ENCODE measurements at regions not wholly inside any gene's neighbourhood (a gene's known extent, or its start where the extent isn't known, plus 50 kb on each side); places are given as distances from the start of the nearest gene placed in this dataset.

DNA sequence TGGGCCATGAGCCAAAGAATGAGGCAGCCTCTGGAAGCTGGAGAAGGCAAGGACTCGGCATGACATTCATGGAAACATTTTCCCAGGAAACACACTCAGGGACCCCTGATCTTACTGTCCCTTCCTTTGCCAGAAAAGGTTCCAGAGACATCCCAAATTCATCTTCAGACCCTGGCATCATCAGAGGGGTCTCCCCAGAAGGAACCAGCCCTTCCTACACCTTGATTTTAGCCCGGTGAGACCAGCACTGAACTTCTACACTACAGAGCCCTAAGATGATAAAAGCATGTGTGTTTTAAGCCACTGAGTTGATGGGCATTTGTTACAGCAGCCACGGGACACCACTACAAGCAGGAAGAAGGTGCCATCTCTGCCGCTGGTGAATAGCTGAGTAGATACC lies 262.3 kb downstream of the C16orf95 start:
- TF ChIP-seq Cebpa-rat (IDR thresholded peaks at IDR 0.05), result no peak
- H3K4me1 ChIP-seq, result peaks cover 8% of the 10 kb centered on the region
- H3K27ac ChIP-seq, result no peak overlapping the region
- no peaks in the 10 kb centered on the region for H3K27me3 ChIP-seq
- H3K4me3 ChIP-seq, result no peak overlapping the region
- peaks cover 4% of the 10 kb centered on the region; the same call in 1 of the 2 replicates for H3K9me3 ChIP-seq
- H3K36me3 ChIP-seq, result no peaks in the 10 kb centered on the region
- H4K20me1 ChIP-seq, result no peaks in the 10 kb centered on the region
- no peak overlapping the region for H3K4me2 ChIP-seq
- H3K9ac ChIP-seq, result no peak overlapping the region

- Histone ChIP-seq H3K9ac (no peak overlapping the region), H3K4me2 (no peak overlapping the region), H3K9me3 (peaks cover 4% of the 10 kb centered on the region; the same call in 1 of the 2 replicates), H3K27ac (no peak overlapping the region), H4K20me1 (no peaks in the 10 kb centered on the region), H3K4me1 (no peaks in the 10 kb centered on the region), H3K27me3 (no peaks in the 10 kb centered on the region), H3K4me3 (no peak overlapping the region), H3K36me3 (no peaks in the 10 kb centered on the region)
- no peak for TF ChIP-seq Cebpa-rat (IDR thresholded peaks at IDR 0.05)
These were observed 261.1 kb downstream of the C16orf95 start for GRCh38 chr16:87056083-87056482.

GRCh38 chr16:87056551-87056950 lies 260.6 kb downstream of the C16orf95 start:
- Histone ChIP-seq H3K27ac (no peak overlapping the region), H4K20me1 (no peaks in the 10 kb centered on the region), H3K9me3 (peaks cover 4% of the 10 kb centered on the region; the same call in 1 of the 2 replicates), H3K4me2 (no peak overlapping the region), H3K9ac (no peak overlapping the region), H3K27me3 (no peaks in the 10 kb centered on the region), H3K36me3 (no peaks in the 10 kb centered on the region), H3K4me3 (no peak overlapping the region), H3K4me1 (no peaks in the 10 kb centered on the region)
- TF ChIP-seq Cebpa-rat (IDR thresholded peaks at IDR 0.05), result no peak

DNA sequence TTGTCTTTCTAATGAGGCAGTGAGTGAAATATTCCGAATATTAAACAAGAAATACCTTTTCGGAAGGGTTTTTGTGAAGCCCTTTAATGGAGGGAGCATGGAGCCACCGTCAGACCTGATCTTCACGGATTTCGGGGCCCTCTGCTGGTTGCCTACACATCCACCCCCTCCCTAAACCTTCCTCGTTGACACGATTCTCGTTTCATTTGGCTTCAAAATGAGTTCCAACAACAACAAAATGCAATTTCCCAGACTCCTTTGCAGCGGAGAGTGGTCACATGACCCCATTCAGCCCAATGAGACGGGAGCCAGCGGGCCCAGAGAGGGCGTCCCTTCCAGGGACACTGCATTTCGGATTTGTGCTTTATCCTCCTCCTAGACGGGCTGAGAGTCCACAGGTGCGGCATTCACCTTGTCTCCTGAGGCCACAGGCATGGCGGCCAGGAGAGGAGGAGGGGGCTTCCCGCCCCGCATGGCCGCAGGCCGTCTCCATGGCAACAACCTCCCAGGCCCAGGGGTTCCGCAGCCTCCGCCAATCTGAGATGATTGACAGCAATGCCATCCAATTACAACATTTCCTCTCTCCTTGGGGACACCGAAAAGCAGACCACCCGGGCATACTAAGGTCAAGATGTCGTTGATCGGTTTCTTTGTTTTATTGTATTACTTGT lies 259.8 kb downstream of the C16orf95 start:
- no peaks in the 10 kb centered on the region for H4K20me1 ChIP-seq
- no peak for TF ChIP-seq Cebpa-rat (IDR thresholded peaks at IDR 0.05)
- H3K4me2 ChIP-seq, result no peak overlapping the region
- H3K4me3 ChIP-seq, result no peak overlapping the region
- no peaks in the 10 kb centered on the region for H3K36me3 ChIP-seq
- H3K4me1 ChIP-seq, result 0 out of 2 replicates have a peak, but pooled peaks cover 2% of the 10 kb centered on the region
- H3K9ac ChIP-seq, result no peak overlapping the region
- H3K27ac ChIP-seq, result no peak overlapping the region
- peaks cover 4% of the 10 kb centered on the region; the same call in 1 of the 2 replicates for H3K9me3 ChIP-seq
- H3K27me3 ChIP-seq, result no peaks in the 10 kb centered on the region

GRCh38 chr16:87057951-87058560 lies 259.1 kb downstream of the C16orf95 start:
- Histone ChIP-seq H3K9ac (no peak overlapping the region), H4K20me1 (no peaks in the 10 kb centered on the region), H3K36me3 (no peaks in the 10 kb centered on the region), H3K9me3 (peaks cover 4% of the 10 kb centered on the region; the same call in 1 of the 2 replicates), H3K27me3 (no peaks in the 10 kb centered on the region), H3K27ac (no peak overlapping the region), H3K4me2 (no peak overlapping the region), H3K4me1 (0 out of 2 replicates have a peak, but pooled peaks cover 9% of the 10 kb centered on the region), H3K4me3 (no peak overlapping the region)
- TF ChIP-seq Cebpa-rat (IDR thresholded peaks at IDR 0.05), result no peak

GRCh38 chr16:87058728-87059250 lies 258.4 kb downstream of the C16orf95 start:
- Histone ChIP-seq H3K4me2 (no peak overlapping the region), H4K20me1 (no peaks in the 10 kb centered on the region), H3K4me1 (0 out of 2 replicates have a peak, but pooled peaks cover 10% of the 10 kb centered on the region), H3K9me3 (peaks cover 4% of the 10 kb centered on the region; the same call in 1 of the 2 replicates), H3K27ac (no peak overlapping the region), H3K9ac (no peak overlapping the region), H3K27me3 (no peaks in the 10 kb centered on the region), H3K36me3 (no peaks in the 10 kb centered on the region), H3K4me3 (no peak overlapping the region)
- no peak for TF ChIP-seq Cebpa-rat (IDR thresholded peaks at IDR 0.05)

GRCh38 chr16:87060034-87060986 lies 256.9 kb downstream of the C16orf95 start:
- Histone ChIP-seq H3K4me2 (no peak overlapping the region), H3K9ac (no peak overlapping the region), H3K27ac (no peak overlapping the region), H3K27me3 (no peaks in the 10 kb centered on the region), H3K4me3 (no peak overlapping the region), H3K9me3 (no peaks in the 10 kb centered on the region), H3K4me1 (peaks cover 20% of the 10 kb centered on the region), H4K20me1 (no peaks in the 10 kb centered on the region), H3K36me3 (no peaks in the 10 kb centered on the region)
- TF ChIP-seq Cebpa-rat (IDR thresholded peaks at IDR 0.05), result no peak

DNA sequence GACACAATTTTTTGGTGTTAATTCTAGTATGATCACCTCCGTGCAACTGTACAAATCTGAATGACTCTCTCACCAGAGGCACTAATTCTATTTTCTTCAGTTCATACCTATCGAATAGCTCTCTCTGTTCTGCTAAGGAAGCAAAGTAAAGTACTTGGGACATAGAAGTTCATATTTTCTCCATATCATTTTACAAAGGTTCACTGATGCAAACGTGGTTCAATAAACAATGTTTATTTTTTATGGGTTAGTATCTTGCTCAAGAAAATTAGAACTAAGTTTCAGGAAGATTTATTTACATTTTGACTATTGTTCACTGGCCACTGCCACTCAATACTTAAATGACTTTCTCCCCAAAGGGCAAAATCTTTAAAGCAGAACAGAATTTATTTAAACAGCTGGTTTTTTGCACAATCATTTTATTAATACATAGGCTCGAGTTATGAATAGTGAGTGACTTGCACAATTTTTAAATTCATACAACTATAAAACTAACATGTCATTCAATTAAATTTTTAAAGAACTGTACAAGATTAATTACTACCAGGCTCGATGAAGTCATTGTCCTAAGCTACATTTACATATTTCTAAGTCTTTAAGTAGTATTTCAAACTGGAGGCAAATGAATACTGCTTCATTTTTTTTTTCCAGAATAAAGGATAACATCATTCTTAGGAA lies 255.8 kb downstream of the C16orf95 start:
- H3K4me3 ChIP-seq, result no peak overlapping the region
- H3K27me3 ChIP-seq, result no peaks in the 10 kb centered on the region
- no peak overlapping the region for H3K9ac ChIP-seq
- no peak overlapping the region for H3K27ac ChIP-seq
- H4K20me1 ChIP-seq, result no peaks in the 10 kb centered on the region
- H3K4me2 ChIP-seq, result no peak overlapping the region
- no peaks in the 10 kb centered on the region for H3K36me3 ChIP-seq
- no peak for TF ChIP-seq Cebpa-rat (IDR thresholded peaks at IDR 0.05)
- peaks cover 30% of the 10 kb centered on the region for H3K4me1 ChIP-seq
- H3K9me3 ChIP-seq, result no peaks in the 10 kb centered on the region

All from BLaER1 (cell line).